NCI-H2029 (cell line): ENCODE measurements at regions not wholly inside any gene's neighbourhood (a gene's known extent, or its start where the extent isn't known, plus 50 kb on each side); places are given as distances from the start of the nearest gene placed in this dataset.
A peak's percentile ranks its signal among the peaks of the same experiment; 100 is the strongest.

Source experiments
- DNase-seq: peaks from one replicate; lab custom pipeline; 2025; lab: John Stamatoyannopoulos, UW

- DNase-seq = no peak
Measured at GRCh38 chr9:8088477-8088876, 288.9 kb upstream of the DMAC1 start.

- peak; percentile 75 for DNase-seq
Measured at GRCh38 chr9:8085986-8086385, 286.4 kb upstream of the DMAC1 start.

GRCh38 chr9:8078641-8079140 is 279.1 kb upstream of the DMAC1 start:
- DNase-seq = no peak

GRCh38 chr9:8074713-8075286 is 275.2 kb upstream of the DMAC1 start:
- no peak for DNase-seq

GRCh38 chr9:8071445-8071798 is 271.8 kb upstream of the DMAC1 start:
- DNase-seq = no peak

GRCh38 chr9:8070779-8071444 is 271.3 kb upstream of the DMAC1 start:
- no peak for DNase-seq

- no peak for DNase-seq
Measured at GRCh38 chr9:8062459-8062858, 262.9 kb upstream of the DMAC1 start.

GRCh38 chr9:8053501-8053900 is 253.9 kb upstream of the DMAC1 start:
- DNase-seq = no peak

GRCh38 chr9:8052991-8053390 is 253.4 kb upstream of the DMAC1 start:
- DNase-seq = no peak

- DNase-seq = no peak
Measured at GRCh38 chr9:8037745-8038144, 238.2 kb upstream of the DMAC1 start.

- no peak for DNase-seq
Measured at GRCh38 chr9:8036914-8037524, 237.4 kb upstream of the DMAC1 start.

- no peak for DNase-seq
Measured at GRCh38 chr9:8033794-8034193, 234.2 kb upstream of the DMAC1 start.

GRCh38 chr9:8030095-8030494 is 230.5 kb upstream of the DMAC1 start:
- DNase-seq = no peak

GRCh38 chr9:8027351-8027750 is 227.8 kb upstream of the DMAC1 start:
- no peak for DNase-seq

GRCh38 chr9:8025551-8025950 is 226.0 kb upstream of the DMAC1 start:
- DNase-seq = no peak

- no peak for DNase-seq
Measured at GRCh38 chr9:8020186-8020585, 220.6 kb upstream of the DMAC1 start.

- no peak for DNase-seq
Measured at GRCh38 chr9:8019636-8020035, 220.1 kb upstream of the DMAC1 start.

GRCh38 chr9:8014997-8015682 is 215.6 kb upstream of the DMAC1 start:
- DNase-seq = no peak

GRCh38 chr9:8012986-8013385 is 213.4 kb upstream of the DMAC1 start:
- no peak for DNase-seq

- no peak for DNase-seq
Measured at GRCh38 chr9:8011974-8012373, 212.4 kb upstream of the DMAC1 start.

GRCh38 chr9:7996558-7996957 is 197.0 kb upstream of the DMAC1 start:
- no peak for DNase-seq

GRCh38 chr9:7988644-7989280 is 189.2 kb upstream of the DMAC1 start:
- no peak for DNase-seq

- DNase-seq = no peak
Measured at GRCh38 chr9:7984692-7985091, 185.1 kb upstream of the DMAC1 start.
